H1 (cell line): ENCODE measurements at regions not wholly inside any gene's neighbourhood (a gene's known extent, or its start where the extent isn't known, plus 50 kb on each side); places are given as distances from the start of the nearest gene placed in this dataset.

Experiments
- CHD7 ChIP-seq: fragments of 300-600 bp; sonication (generic); IDR thresholded peaks from 2 replicates; pipeline ENCODE4 v1.7.1; 2012; ENCODE audit warnings: low read length, moderate library complexity, mild to moderate bottlenecking, inconsistent platforms; ENCODE audit not compliant: insufficient replicate concordance
- CREB1 ChIP-seq: IDR thresholded peaks from 2 replicates; pipeline ENCODE4 v1.6.1; 2012; ENCODE audit warnings: inconsistent platforms
- JUN ChIP-seq: IDR thresholded peaks from 2 replicates; pipeline ENCODE4 v1.6.1; 2011; ENCODE audit warnings: low read depth, mild to moderate bottlenecking, improper control_type of control experiment, low read length
- KDM4A ChIP-seq: IDR thresholded peaks from one replicate; pipeline ENCODE4 v1.7.1; 2012; ENCODE audit warnings: low read depth, mild to moderate bottlenecking, moderate library complexity, low read length, inconsistent platforms; ENCODE audit not compliant: severe bottlenecking
- POU5F1 ChIP-seq: IDR thresholded peaks from 2 replicates; pipeline ENCODE4 v1.6.1; 2011; ENCODE audit warnings: low read depth, mild to moderate bottlenecking, low read length, moderate library complexity
- SP1 ChIP-seq: IDR thresholded peaks from 2 replicates; pipeline ENCODE4 v1.6.1; 2011; ENCODE audit warnings: low read depth, low read length

DNA sequence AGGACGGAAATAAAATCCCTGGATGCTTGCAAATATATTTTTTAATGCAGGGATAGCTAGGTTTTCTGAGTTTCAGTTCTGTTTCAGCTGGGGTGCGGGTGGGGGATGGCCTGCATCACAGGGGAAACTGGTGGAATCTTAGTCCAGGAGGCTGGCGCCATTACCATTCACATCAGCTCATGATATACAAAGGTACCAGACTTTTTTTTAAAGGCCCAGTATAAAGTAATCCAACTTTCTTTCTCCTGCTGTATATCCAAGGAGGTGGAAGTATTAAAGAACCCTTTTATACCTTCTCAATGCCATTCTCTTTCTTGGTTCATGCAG is 343.8 kb downstream of the KCNRG start (continued):
- TF ChIP-seq CHD7, result no peak
- TF ChIP-seq KDM4A, result no peak
- TF ChIP-seq POU5F1, result no peak
- TF ChIP-seq SP1, result no peak
- no peak for TF ChIP-seq JUN
- TF ChIP-seq CREB1, result no peak
- TF ChIP-seq, all 59 proteins: peak for 0
